ENCODE measurements at regions not wholly inside any gene's neighbourhood (a gene's known extent, or its start where the extent isn't known, plus 50 kb on each side); places are given as distances from the start of the nearest gene placed in this dataset.

- Histone ChIP-seq H3K27me3 (ENCODE audit: control insufficient read depth in 1 of 2, insufficient read depth in 2 of 2, low read length in 2 of 2) (no peaks in the 10 kb centered on the region), H3K4me3 (ENCODE audit: low read length) (peak overlapping the region; percentile 40), H3K27ac (ENCODE audit: low read depth in 1 of 2, low read length in 2 of 2) (peak overlapping the region in 1 of 2 donors; percentile 45), H3K36me3 (ENCODE audit: insufficient read depth, low read length) (no peaks in the 10 kb centered on the region), H3K4me1 (ENCODE audit: insufficient read depth, low read length) (peaks cover 54% of the 10 kb centered on the region), H3K9me3 (ENCODE audit: control insufficient read depth in 1 of 2, insufficient read depth in 1 of 2, low read length in 2 of 2) (peaks cover 0 to 7% of the 10 kb centered on the region in 2 experiments)
- intact Hi-C loops (cut with DNase I, micrococcal nuclease), result loop anchor here (1.0 to 10.0 kb wide), 5 partner anchors 31 to 1231 kb away; partner anchors contain the start of gene MYLK4 (in 1 of the 2)
- Mint-ChIP-seq H3K36me3 (ENCODE audit: low read depth) (no peaks in the 10 kb centered on the region), H3K27me3 (no peaks in the 10 kb centered on the region), H3K4me3 (peak overlapping the region; percentile 75), H3K27ac (peak overlapping the region; percentile 94), H3K9me3 (peaks cover 2% of the 10 kb centered on the region), H3K4me1 (ENCODE audit: low read depth) (peaks cover 52% of the 10 kb centered on the region)
- ATAC-seq (ENCODE audit: poor library complexity) (peak; percentile 67), DNase-seq (peak; percentile 54 to 89 (median 70))
- peak; percentile 94 for TF ChIP-seq CTCF (IDR thresholded peaks at IDR 0.05)
- ChIA-PET CTCF (interaction anchor here (0.7 to 1.7 kb wide), 12 partner anchors 9 to 88 kb away, joined by 3 to 16 read pairs (median 4); no protein-coding TSS in a partner anchor), POLR2A (interaction anchor here (0.8 to 5.2 kb wide), 10 partner anchors 11 to 118 kb away, joined by 3 to 93 read pairs (median 4); no protein-coding TSS in a partner anchor)
Observed at GRCh38 chr6:1524040-1524480, 85.7 kb upstream of the FOXC1 start.

- H3K27me3 ChIP-seq (ENCODE audit: control insufficient read depth in 1 of 2, insufficient read depth in 2 of 2, low read length in 2 of 2), result no peaks in the 10 kb centered on the region
- no peaks in the 10 kb centered on the region for H3K36me3 ChIP-seq (ENCODE audit: insufficient read depth, low read length)
- intact Hi-C loops (cut with DNase I, micrococcal nuclease), result loop anchor here (2.0 to 10.0 kb wide), 3 partner anchors 579 to 1229 kb away; partner anchors contain the start of genes GMDS (in 1 of the 2) and MYLK4 (in 1 of the 2)
- peaks cover 66% of the 10 kb centered on the region for H3K4me1 Mint-ChIP-seq (ENCODE audit: low read depth)
- no peak for TF ChIP-seq CTCF (IDR thresholded peaks at IDR 0.05)
- H3K9me3 Mint-ChIP-seq, result no peaks in the 10 kb centered on the region
- no peaks in the 10 kb centered on the region for H3K27me3 Mint-ChIP-seq
- ChIA-PET CTCF (no interaction called here), POLR2A (interaction anchor here (0.8 to 5.2 kb wide), 4 partner anchors 9 to 49 kb away, joined by 4 to 93 read pairs (median 8); no protein-coding TSS in a partner anchor)
- no peak for ATAC-seq (ENCODE audit: poor library complexity)
- peak overlapping the region; percentile 94 for H3K27ac Mint-ChIP-seq
- no peak for DNase-seq
- H3K9me3 ChIP-seq (ENCODE audit: control insufficient read depth in 1 of 2, insufficient read depth in 1 of 2, low read length in 2 of 2), result peaks cover 0 to 5% of the 10 kb centered on the region in 2 experiments
- no peak overlapping the region for H3K4me3 ChIP-seq (ENCODE audit: low read length)
- peak overlapping the region; percentile 51 for H3K4me3 Mint-ChIP-seq
- no peak overlapping the region for H3K27ac ChIP-seq (ENCODE audit: low read depth in 1 of 2, low read length in 2 of 2)
- H3K4me1 ChIP-seq (ENCODE audit: insufficient read depth, low read length), result peaks cover 68% of the 10 kb centered on the region
- H3K36me3 Mint-ChIP-seq (ENCODE audit: low read depth), result no peaks in the 10 kb centered on the region
Observed at GRCh38 chr6:1525364-1526038, 84.2 kb upstream of the FOXC1 start.

GRCh38 chr6:1526398-1527072, 83.2 kb upstream of the FOXC1 start:
- ChIA-PET CTCF (no interaction called here), POLR2A (interaction anchor here (0.6 to 5.2 kb wide), 5 partner anchors 8 to 1372 kb away, joined by 3 to 93 read pairs (median 7); no protein-coding TSS in a partner anchor)
- ATAC-seq (ENCODE audit: poor library complexity), result peak; percentile 2
- Histone ChIP-seq H3K9me3 (ENCODE audit: control insufficient read depth in 1 of 2, insufficient read depth in 1 of 2, low read length in 2 of 2) (peaks cover 0 to 5% of the 10 kb centered on the region in 2 experiments), H3K27me3 (ENCODE audit: control insufficient read depth in 1 of 2, insufficient read depth in 2 of 2, low read length in 2 of 2) (no peaks in the 10 kb centered on the region), H3K36me3 (ENCODE audit: insufficient read depth, low read length) (no peaks in the 10 kb centered on the region), H3K27ac (ENCODE audit: low read depth in 1 of 2, low read length in 2 of 2) (peak overlapping the region in 1 of 2 donors; percentile 31), H3K4me3 (ENCODE audit: low read length) (no peak overlapping the region), H3K4me1 (ENCODE audit: insufficient read depth, low read length) (peaks cover 68% of the 10 kb centered on the region)
- no peak for DNase-seq
- intact Hi-C loops (cut with DNase I, micrococcal nuclease), result loop anchor here (2.0 to 10.0 kb wide), 3 partner anchors 578 to 1228 kb away; partner anchors contain the start of genes GMDS (in 1 of the 2) and MYLK4 (in 1 of the 2)
- Mint-ChIP-seq H3K36me3 (ENCODE audit: low read depth) (no peaks in the 10 kb centered on the region), H3K27ac (peak overlapping the region; percentile 94), H3K9me3 (no peaks in the 10 kb centered on the region), H3K4me3 (peak overlapping the region; percentile 69), H3K27me3 (no peaks in the 10 kb centered on the region), H3K4me1 (ENCODE audit: low read depth) (peaks cover 72% of the 10 kb centered on the region)
- no peak for TF ChIP-seq CTCF (IDR thresholded peaks at IDR 0.05)

Measured in CD4-positive, alpha-beta T cell (primary cell).